ENCODE measurements at regions not wholly inside any gene's neighbourhood (a gene's known extent, or its start where the extent isn't known, plus 50 kb on each side); places are given as distances from the start of the nearest gene placed in this dataset.

DNA sequence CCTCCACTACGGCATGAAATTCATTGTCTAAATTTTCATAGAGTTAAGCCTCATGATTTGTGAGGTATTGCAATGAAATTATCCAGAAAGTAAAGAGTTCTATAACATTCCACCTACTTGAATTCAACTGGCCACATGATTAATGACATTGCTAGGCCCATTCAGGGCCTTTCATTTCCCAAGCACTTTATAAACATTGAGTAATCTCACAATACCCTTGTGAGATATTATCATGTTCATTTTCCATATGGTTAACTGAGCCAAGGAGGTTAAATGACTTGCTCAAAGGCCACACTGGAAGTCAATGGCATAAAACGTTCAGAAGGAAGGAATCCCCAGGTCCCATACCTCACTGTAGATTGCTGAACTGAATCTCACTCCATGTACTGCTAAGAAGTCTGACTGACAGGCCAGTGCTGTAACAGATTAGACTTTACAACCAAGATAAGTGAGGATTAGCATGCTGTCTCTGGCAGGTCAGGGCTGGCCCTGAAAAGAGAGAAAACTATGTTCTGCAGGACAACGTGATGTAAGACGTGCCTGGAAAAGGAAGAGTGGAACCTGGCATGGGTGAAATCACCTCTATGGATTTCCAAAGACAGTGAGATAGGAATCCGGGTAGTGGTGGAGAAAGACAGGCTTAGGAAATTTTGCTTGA lies 75.9 kb upstream of the SPACA1 start:
- CTCF ChIA-PET (ENCODE audit: partially characterized antibody): no interaction called here
- Mint-ChIP-seq H3K36me3 (no peaks in the 10 kb centered on the region), H3K4me1 (no peaks in the 10 kb centered on the region), H3K27me3 (peaks cover 1 to 13% of the 10 kb centered on the region in 2 donors), H3K27ac (no peak overlapping the region), H3K9me3 (peaks cover 0 to 5% (median 0%) of the 10 kb centered on the region in 8 donors), H3K4me3 (no peak overlapping the region)
- DNase-seq: no peak
- no peak overlapping the region for H3K27ac ChIP-seq (ENCODE audit: low read depth, low read length)
- H3K4me3 ChIP-seq (ENCODE audit: low read length in 2 of 2): no peak overlapping the region
- POLR2A ChIA-PET (ENCODE audit: partially characterized antibody): no interaction called here
- no peaks in the 10 kb centered on the region for H3K4me1 ChIP-seq (ENCODE audit: insufficient read depth, low read length)
- H3K27me3 ChIP-seq (ENCODE audit: insufficient read depth, low read length): peaks cover 14% of the 10 kb centered on the region
- H3K36me3 ChIP-seq (ENCODE audit: insufficient read depth, low read length): no peaks in the 10 kb centered on the region
- H3K9me3 ChIP-seq (ENCODE audit: control insufficient read depth in 1 of 2, low read length in 2 of 2): no peaks in the 10 kb centered on the region
- intact Hi-C loops (cut with micrococcal nuclease): no loop called here

DNA sequence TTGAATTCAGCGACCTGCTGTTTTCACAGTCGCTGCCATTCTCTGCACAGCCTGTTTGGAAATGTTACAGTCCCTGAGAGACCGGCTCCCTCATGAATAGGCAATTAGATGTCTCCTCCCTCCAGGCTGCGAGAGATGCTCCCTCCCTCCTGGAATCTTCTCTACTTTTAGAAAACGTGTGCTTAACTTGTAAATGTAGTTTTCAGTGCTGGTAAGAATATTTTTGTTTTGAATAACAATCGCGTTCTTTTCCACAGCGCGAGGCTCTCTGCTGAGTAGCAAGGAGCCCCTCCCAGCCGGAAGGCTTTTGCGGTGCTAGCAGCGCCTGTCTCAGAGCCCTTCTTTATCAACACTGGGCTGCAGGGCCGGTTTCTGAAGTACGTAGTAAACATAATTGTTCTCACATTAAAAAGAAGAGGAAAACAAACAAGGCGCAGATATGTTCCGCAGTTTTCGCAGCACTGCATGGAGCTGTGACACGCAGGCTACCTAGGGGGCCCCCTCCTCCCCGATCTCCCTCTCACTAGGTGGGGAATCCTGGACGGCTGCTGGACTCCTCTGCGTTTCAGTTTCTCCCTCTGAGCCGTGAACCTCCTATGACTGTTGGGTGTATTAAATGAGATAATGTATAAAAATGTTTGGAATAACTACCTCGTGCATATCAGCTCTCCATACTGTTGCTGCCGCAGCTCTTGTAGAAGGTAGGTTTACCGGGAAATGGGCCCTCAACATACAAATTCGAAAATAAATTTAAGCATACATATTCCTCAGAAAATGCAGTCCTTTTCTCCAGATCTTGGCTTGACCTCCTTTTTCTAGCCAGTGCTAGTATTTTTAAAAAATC lies 79.0 kb upstream of the SPACA1 start:
- Histone ChIP-seq H3K27ac (ENCODE audit: low read depth, low read length) (no peak overlapping the region), H3K9me3 (ENCODE audit: control insufficient read depth in 1 of 2, low read length in 2 of 2) (no peaks in the 10 kb centered on the region), H3K4me1 (ENCODE audit: insufficient read depth, low read length) (no peaks in the 10 kb centered on the region), H3K4me3 (ENCODE audit: low read length in 2 of 2) (no peak overlapping the region), H3K27me3 (ENCODE audit: insufficient read depth, low read length) (peaks cover 19% of the 10 kb centered on the region), H3K36me3 (ENCODE audit: insufficient read depth, low read length) (no peaks in the 10 kb centered on the region)
- Mint-ChIP-seq H3K4me1 (no peaks in the 10 kb centered on the region), H3K9me3 (peaks cover 0 to 3% (median under 1%) of the 10 kb centered on the region in 8 donors), H3K27me3 (peaks cover 9 to 25% of the 10 kb centered on the region in 2 donors), H3K4me3 (no peak overlapping the region), H3K27ac (no peak overlapping the region), H3K36me3 (peaks cover 0 to 3% of the 10 kb centered on the region in 2 donors)
- CTCF ChIA-PET (ENCODE audit: partially characterized antibody): no interaction called here
- intact Hi-C loops (cut with micrococcal nuclease): no loop called here
- peak in 1 of 5 donors; percentile 8 for DNase-seq
- POLR2A ChIA-PET (ENCODE audit: partially characterized antibody): no interaction called here

GRCh38 chr6:87965806-87966205 lies 81.8 kb upstream of the SPACA1 start:
- Histone ChIP-seq H3K9me3 (ENCODE audit: control insufficient read depth in 1 of 2, low read length in 2 of 2) (no peaks in the 10 kb centered on the region), H3K27me3 (ENCODE audit: insufficient read depth, low read length) (peaks cover 19% of the 10 kb centered on the region), H3K4me3 (ENCODE audit: low read length in 2 of 2) (no peak overlapping the region), H3K36me3 (ENCODE audit: insufficient read depth, low read length) (no peaks in the 10 kb centered on the region), H3K27ac (ENCODE audit: low read depth, low read length) (no peak overlapping the region), H3K4me1 (ENCODE audit: insufficient read depth, low read length) (no peaks in the 10 kb centered on the region)
- Mint-ChIP-seq H3K9me3 (peaks cover 0 to 2% (median 0%) of the 10 kb centered on the region in 8 donors), H3K4me1 (no peaks in the 10 kb centered on the region), H3K36me3 (peaks cover 0 to 3% of the 10 kb centered on the region in 2 donors), H3K27ac (no peak overlapping the region), H3K27me3 (peaks cover 12 to 21% of the 10 kb centered on the region in 2 donors), H3K4me3 (no peak overlapping the region)
- intact Hi-C loops (cut with micrococcal nuclease): no loop called here
- no peak for DNase-seq
- CTCF ChIA-PET (ENCODE audit: partially characterized antibody): no interaction called here
- POLR2A ChIA-PET (ENCODE audit: partially characterized antibody): no interaction called here

DNA sequence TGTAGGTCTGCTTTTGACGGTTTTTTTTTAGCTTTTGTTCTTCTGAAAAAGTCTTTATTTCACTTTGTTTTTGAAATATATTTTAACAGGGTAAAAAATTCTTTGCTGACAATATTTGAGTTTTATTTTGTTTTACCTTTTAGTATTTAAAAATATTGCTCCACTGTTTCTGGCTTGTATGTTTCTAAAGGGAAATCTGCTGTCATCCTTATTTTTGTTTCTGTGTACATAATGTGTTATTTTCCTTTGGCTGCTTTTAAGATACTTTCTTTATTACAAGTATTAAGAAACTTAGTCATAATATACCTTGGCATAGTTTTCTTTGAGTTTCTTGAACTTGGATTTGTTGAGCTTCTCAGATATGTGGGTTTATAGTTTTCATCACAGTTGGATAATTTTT lies 88.6 kb upstream of the SPACA1 start:
- ChIA-PET CTCF (ENCODE audit: partially characterized antibody) (no interaction called here), POLR2A (ENCODE audit: partially characterized antibody) (no interaction called here)
- Histone ChIP-seq H3K9me3 (ENCODE audit: control insufficient read depth in 1 of 2, low read length in 2 of 2) (no peaks in the 10 kb centered on the region), H3K27ac (ENCODE audit: low read depth, low read length) (no peak overlapping the region), H3K4me1 (ENCODE audit: insufficient read depth, low read length) (no peaks in the 10 kb centered on the region), H3K27me3 (ENCODE audit: insufficient read depth, low read length) (no peaks in the 10 kb centered on the region), H3K4me3 (ENCODE audit: low read length in 2 of 2) (no peak overlapping the region), H3K36me3 (ENCODE audit: insufficient read depth, low read length) (no peaks in the 10 kb centered on the region)
- Mint-ChIP-seq H3K36me3 (no peaks in the 10 kb centered on the region), H3K4me1 (no peaks in the 10 kb centered on the region), H3K4me3 (no peak overlapping the region), H3K27me3 (peaks cover 3 to 8% of the 10 kb centered on the region in 2 donors), H3K9me3 (peaks cover 0 to 7% (median 4%) of the 10 kb centered on the region in 8 donors), H3K27ac (no peak overlapping the region)
- intact Hi-C loops (cut with micrococcal nuclease): no loop called here
- DNase-seq: no peak

- Histone ChIP-seq H3K27ac (ENCODE audit: low read depth, low read length) (no peak overlapping the region), H3K9me3 (ENCODE audit: control insufficient read depth in 1 of 2, low read length in 2 of 2) (no peaks in the 10 kb centered on the region), H3K4me3 (ENCODE audit: low read length in 2 of 2) (no peak overlapping the region), H3K27me3 (ENCODE audit: insufficient read depth, low read length) (no peaks in the 10 kb centered on the region), H3K4me1 (ENCODE audit: insufficient read depth, low read length) (no peaks in the 10 kb centered on the region), H3K36me3 (ENCODE audit: insufficient read depth, low read length) (no peaks in the 10 kb centered on the region)
- intact Hi-C loops (cut with micrococcal nuclease): no loop called here
- Mint-ChIP-seq H3K9me3 (peaks cover 0 to 2% (median 0%) of the 10 kb centered on the region in 8 donors), H3K4me1 (no peaks in the 10 kb centered on the region), H3K36me3 (no peaks in the 10 kb centered on the region), H3K4me3 (no peak overlapping the region), H3K27me3 (peaks cover 0 to 5% of the 10 kb centered on the region in 2 donors), H3K27ac (no peak overlapping the region)
- ChIA-PET POLR2A (ENCODE audit: partially characterized antibody) (no interaction called here), CTCF (ENCODE audit: partially characterized antibody) (no interaction called here)
- no peak for DNase-seq
Measured at GRCh38 chr6:87951751-87952150, 95.9 kb upstream of the SPACA1 start.

GRCh38 chr6:87950614-87951013 lies 97.0 kb upstream of the SPACA1 start:
- no peaks in the 10 kb centered on the region for H3K9me3 ChIP-seq (ENCODE audit: control insufficient read depth in 1 of 2, low read length in 2 of 2)
- Mint-ChIP-seq H3K4me3 (no peak overlapping the region), H3K27me3 (peaks cover 0 to 12% of the 10 kb centered on the region in 2 donors), H3K4me1 (no peaks in the 10 kb centered on the region), H3K27ac (no peak overlapping the region), H3K9me3 (peaks cover 0 to 2% (median 0%) of the 10 kb centered on the region in 8 donors), H3K36me3 (no peaks in the 10 kb centered on the region)
- H3K27ac ChIP-seq (ENCODE audit: low read depth, low read length): no peak overlapping the region
- H3K36me3 ChIP-seq (ENCODE audit: insufficient read depth, low read length): no peaks in the 10 kb centered on the region
- H3K27me3 ChIP-seq (ENCODE audit: insufficient read depth, low read length): no peaks in the 10 kb centered on the region
- H3K4me1 ChIP-seq (ENCODE audit: insufficient read depth, low read length): no peaks in the 10 kb centered on the region
- intact Hi-C loops (cut with micrococcal nuclease): no loop called here
- DNase-seq: no peak
- POLR2A ChIA-PET (ENCODE audit: partially characterized antibody): no interaction called here
- CTCF ChIA-PET (ENCODE audit: partially characterized antibody): no interaction called here
- H3K4me3 ChIP-seq (ENCODE audit: low read length in 2 of 2): no peak overlapping the region

DNA sequence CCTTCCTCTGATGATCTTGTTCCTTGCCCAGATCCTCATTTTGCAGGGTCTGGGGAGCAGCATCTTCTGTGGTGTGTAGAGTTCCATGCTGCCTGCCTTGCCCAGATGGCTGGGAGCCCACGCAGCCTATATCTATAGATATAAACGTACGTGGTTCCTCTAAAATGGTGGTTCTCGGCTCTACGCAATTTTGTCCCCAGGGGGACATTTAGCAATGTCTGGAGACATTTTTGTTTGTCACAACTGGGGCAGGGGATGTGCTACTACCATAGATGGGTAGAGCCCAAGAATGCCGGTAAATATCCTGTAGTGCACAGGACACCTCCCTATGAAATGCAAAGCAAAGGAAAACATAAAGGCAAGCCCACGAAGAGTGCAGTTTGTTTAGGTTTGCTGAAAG lies 98.4 kb upstream of the SPACA1 start:
- Histone ChIP-seq H3K27ac (ENCODE audit: low read depth, low read length) (no peak overlapping the region), H3K9me3 (ENCODE audit: control insufficient read depth in 1 of 2, low read length in 2 of 2) (no peaks in the 10 kb centered on the region), H3K36me3 (ENCODE audit: insufficient read depth, low read length) (no peaks in the 10 kb centered on the region), H3K4me1 (ENCODE audit: insufficient read depth, low read length) (no peaks in the 10 kb centered on the region), H3K4me3 (ENCODE audit: low read length in 2 of 2) (no peak overlapping the region), H3K27me3 (ENCODE audit: insufficient read depth, low read length) (no peaks in the 10 kb centered on the region)
- Mint-ChIP-seq H3K27ac (no peak overlapping the region), H3K27me3 (peaks cover 3 to 16% of the 10 kb centered on the region in 2 donors), H3K4me3 (no peak overlapping the region), H3K4me1 (no peaks in the 10 kb centered on the region), H3K36me3 (no peaks in the 10 kb centered on the region), H3K9me3 (no peaks in the 10 kb centered on the region)
- ChIA-PET POLR2A (ENCODE audit: partially characterized antibody) (no interaction called here), CTCF (ENCODE audit: partially characterized antibody) (no interaction called here)
- no peak for DNase-seq
- intact Hi-C loops (cut with micrococcal nuclease): no loop called here

Measured in CD4-positive, alpha-beta memory T cell (primary cell).